CD14-positive monocyte (primary cell): ENCODE measurements at regions not wholly inside any gene's neighbourhood (a gene's known extent, or its start where the extent isn't known, plus 50 kb on each side); places are given as distances from the start of the nearest gene placed in this dataset.
"Not testable (repeated sequence)": the region's sequence is repeated elsewhere in the genome, so short reads cannot be mapped to it uniquely, and the experiment has no call there.

Experiments used
- DNase-seq, 3 donors: peaks; one replicate each; pipeline ENCODE4 v3.0.0-alpha.2; 2011 to 2022
- H2AFZ ChIP-seq: 2 replicates; pipeline ENCODE4 v1.6.0; 2012; ENCODE audit warnings: mild to moderate bottlenecking, low read depth, low read length, inconsistent platforms; ENCODE audit not compliant: insufficient read depth, poor library complexity, severe bottlenecking
- H3K27ac ChIP-seq, 2 donors: 1 replicate in 1 of 2; 2 replicates in 1 of 2; pipeline ENCODE4 v1.5.1; 2012 to 2013; ENCODE audit warnings: low read length in 2 of 2, control low read depth in 1 of 2, inconsistent platforms in 1 of 2, low read depth in 1 of 2, mild to moderate bottlenecking in 1 of 2
- H3K27me3 ChIP-seq, 2 donors: one replicate each; pipeline versions ENCODE4 v1.6.0 to v1.6.1; 2011 to 2013; ENCODE audit warnings: low read length in 2 of 2; ENCODE audit not compliant: control insufficient read depth in 2 of 2, insufficient read depth in 2 of 2
- H3K36me3 ChIP-seq, 2 donors: replicated peaks in 1 of 2; 1 replicate in 1 of 2; 2 replicates in 1 of 2; pipeline versions ENCODE4 v1.5.1 to v1.6.1; 2012 to 2013; ENCODE audit warnings: low read length in 2 of 2, control low read depth in 1 of 2, inconsistent platforms in 1 of 2, mild to moderate bottlenecking in 1 of 2; ENCODE audit not compliant: insufficient read depth in 2 of 2, control insufficient read depth in 1 of 2
- H3K4me1 ChIP-seq, 2 donors: 1 replicate in 1 of 2; 2 replicates in 1 of 2; pipeline versions ENCODE4 v1.5.1 to v1.6.1; 2012 to 2013; ENCODE audit warnings: low read length in 2 of 2, control low read depth in 1 of 2, inconsistent platforms in 1 of 2, mild to moderate bottlenecking in 1 of 2, moderate library complexity in 1 of 2; ENCODE audit not compliant: insufficient read depth in 2 of 2, control insufficient read depth in 1 of 2
- H3K4me2 ChIP-seq: replicated peaks from 2 replicates; pipeline ENCODE3; 2012; ENCODE audit warnings: low read length, moderate library complexity, mild to moderate bottlenecking; ENCODE audit not compliant: poor library complexity, severe bottlenecking; ENCODE audit errors: extremely low read depth
- H3K4me3 ChIP-seq, 3 experiments: fragments of 200-600 bp in 1 of 3; sonication (generic) in 1 of 3; replicated peaks in 1 of 3; 1 replicate in 2 of 3; 2 replicates in 1 of 3; pipeline ENCODE4 v1.5.1; 2011 to 2013; ENCODE audit warnings: low read length in 3 of 3, mild to moderate bottlenecking in 3 of 3, control low read depth in 2 of 3, low read depth in 2 of 3, inconsistent platforms in 1 of 3, moderate library complexity in 1 of 3
- H3K79me2 ChIP-seq: 2 replicates; pipeline ENCODE4 v1.6.0; 2012; ENCODE audit warnings: mild to moderate bottlenecking, control low read depth, inconsistent platforms, low read length, moderate library complexity; ENCODE audit not compliant: insufficient read depth
- H3K9ac ChIP-seq: 2 replicates; pipeline ENCODE4 v1.6.0; 2017; ENCODE audit warnings: low read length, mild to moderate bottlenecking; ENCODE audit not compliant: insufficient read depth, poor library complexity, severe bottlenecking
- H3K9me3 ChIP-seq, 2 donors: replicated peaks in 1 of 2; 1 replicate in 1 of 2; 2 replicates in 1 of 2; pipeline versions ENCODE4 v1.5.1 to v1.6.1; 2012 to 2013; ENCODE audit warnings: low read length in 2 of 2, control low read depth in 1 of 2; ENCODE audit not compliant: control insufficient read depth in 1 of 2, insufficient read depth in 1 of 2
- H4K20me1 ChIP-seq: 2 replicates; pipeline ENCODE4 v1.6.0; 2012; ENCODE audit warnings: mild to moderate bottlenecking, low read length, control low read depth, moderate library complexity; ENCODE audit not compliant: insufficient read depth
- H3K27ac Mint-ChIP-seq, 7 donors: one replicate each; pipeline ENCODE4 v1.8.0; 2020; ENCODE audit warnings: mild to moderate bottlenecking in 7 of 7, mixed read lengths in 7 of 7, moderate library complexity in 6 of 7, inconsistent platforms in 2 of 7
- H3K27me3 Mint-ChIP-seq, 3 donors: one replicate each; pipeline ENCODE4 v1.8.0; 2021 to 2022; ENCODE audit warnings: low read depth in 3 of 3, mild to moderate bottlenecking in 3 of 3, mixed read lengths in 3 of 3, moderate library complexity in 3 of 3, inconsistent platforms in 1 of 3
- H3K36me3 Mint-ChIP-seq, 2 donors: one replicate each; pipeline ENCODE4 v1.8.0; 2020; ENCODE audit warnings: mixed read lengths in 2 of 2, inconsistent platforms in 1 of 2, mild to moderate bottlenecking in 1 of 2
- H3K4me1 Mint-ChIP-seq: one replicate; pipeline ENCODE4 v1.8.0; 2020; ENCODE audit warnings: mild to moderate bottlenecking, mixed read lengths
- H3K4me3 Mint-ChIP-seq, 2 donors: one replicate each; pipeline ENCODE4 v1.8.0; 2020; ENCODE audit warnings: mild to moderate bottlenecking in 2 of 2, mixed read lengths in 2 of 2, moderate library complexity in 1 of 2
- H3K9me3 Mint-ChIP-seq, 7 donors: one replicate each; pipeline ENCODE4 v1.8.0; 2020 to 2022; ENCODE audit warnings: mixed read lengths in 7 of 7, mild to moderate bottlenecking in 6 of 7, moderate library complexity in 6 of 7, inconsistent platforms in 2 of 7
- WGBS: methylation state at CpG from one replicate; pipeline ENCODE4 v1.1.5; 2013; ENCODE audit warnings: missing lambda C conversion rate; ENCODE audit not compliant: insufficient coverage; 5-methylcytosine and 5-hydroxymethylcytosine counted together
- intact Hi-C, 2 donors: fragments of 100-400 bp; cut with micrococcal nuclease; formaldehyde crosslinking; loops; one replicate each; pipeline versions ENCODE4 v1.15.0 to v1.15.1; 2023
- TF ChIP-seq, protein P1 (sequence below): fragments of 200-600 bp; IDR thresholded peaks from one replicate; pipeline ENCODE4 v1.8.0; 2022; ENCODE audit warnings: antibody characterized with exemption, mild to moderate bottlenecking

DNA sequence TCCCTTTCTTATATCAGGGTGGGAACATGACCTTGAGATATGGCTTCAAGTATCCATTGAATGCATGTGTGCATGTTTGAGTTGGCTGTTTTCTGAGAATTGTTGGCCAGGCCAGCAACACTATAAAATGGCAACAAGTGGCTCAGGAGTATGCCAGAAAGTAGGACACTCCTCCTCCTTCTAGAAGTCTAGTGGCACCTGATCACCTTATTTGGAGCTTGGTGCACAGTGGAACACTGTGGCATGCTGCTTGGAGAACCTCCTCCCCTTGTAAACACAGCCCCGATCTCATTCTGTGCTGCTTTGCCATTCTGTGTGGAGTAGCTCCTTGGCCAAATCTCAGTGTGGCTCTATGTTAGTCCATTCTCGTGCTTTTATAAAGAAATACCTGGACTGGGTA lies 114.8 kb upstream of the NDN start:
- H3K36me3 ChIP-seq: no peaks in the 10 kb centered on the region
- no peak overlapping the region for H2AFZ ChIP-seq
- H3K4me1 Mint-ChIP-seq: no peaks in the 10 kb centered on the region
- H3K9ac ChIP-seq: no peak overlapping the region
- H3K9me3 ChIP-seq: peaks cover 37 to 38% of the 10 kb centered on the region in 2 donors
- no peaks in the 10 kb centered on the region for H3K27me3 Mint-ChIP-seq
- H3K27ac ChIP-seq: no peak overlapping the region
- H3K4me3 Mint-ChIP-seq: no peak overlapping the region
- H3K27me3 ChIP-seq: no peaks in the 10 kb centered on the region
- no peaks in the 10 kb centered on the region for H3K79me2 ChIP-seq
- TF ChIP-seq, protein P1, sequence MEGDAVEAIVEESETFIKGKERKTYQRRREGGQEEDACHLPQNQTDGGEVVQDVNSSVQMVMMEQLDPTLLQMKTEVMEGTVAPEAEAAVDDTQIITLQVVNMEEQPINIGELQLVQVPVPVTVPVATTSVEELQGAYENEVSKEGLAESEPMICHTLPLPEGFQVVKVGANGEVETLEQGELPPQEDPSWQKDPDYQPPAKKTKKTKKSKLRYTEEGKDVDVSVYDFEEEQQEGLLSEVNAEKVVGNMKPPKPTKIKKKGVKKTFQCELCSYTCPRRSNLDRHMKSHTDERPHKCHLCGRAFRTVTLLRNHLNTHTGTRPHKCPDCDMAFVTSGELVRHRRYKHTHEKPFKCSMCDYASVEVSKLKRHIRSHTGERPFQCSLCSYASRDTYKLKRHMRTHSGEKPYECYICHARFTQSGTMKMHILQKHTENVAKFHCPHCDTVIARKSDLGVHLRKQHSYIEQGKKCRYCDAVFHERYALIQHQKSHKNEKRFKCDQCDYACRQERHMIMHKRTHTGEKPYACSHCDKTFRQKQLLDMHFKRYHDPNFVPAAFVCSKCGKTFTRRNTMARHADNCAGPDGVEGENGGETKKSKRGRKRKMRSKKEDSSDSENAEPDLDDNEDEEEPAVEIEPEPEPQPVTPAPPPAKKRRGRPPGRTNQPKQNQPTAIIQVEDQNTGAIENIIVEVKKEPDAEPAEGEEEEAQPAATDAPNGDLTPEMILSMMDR: no peak
- H3K4me1 ChIP-seq: no peaks in the 10 kb centered on the region
- WGBS: 80% methylated on average over 1 of the region's 2 CpGs
- no peaks in the 10 kb centered on the region for H4K20me1 ChIP-seq
- no peak overlapping the region for H3K4me3 ChIP-seq
- no peak overlapping the region for H3K27ac Mint-ChIP-seq
- DNase-seq: no peak
- H3K4me2 ChIP-seq: no peak overlapping the region
- intact Hi-C loops: no loop called here
- peaks cover 16 to 49% (median 28%) of the 10 kb centered on the region in 7 donors for H3K9me3 Mint-ChIP-seq
- no peaks in the 10 kb centered on the region for H3K36me3 Mint-ChIP-seq

DNA sequence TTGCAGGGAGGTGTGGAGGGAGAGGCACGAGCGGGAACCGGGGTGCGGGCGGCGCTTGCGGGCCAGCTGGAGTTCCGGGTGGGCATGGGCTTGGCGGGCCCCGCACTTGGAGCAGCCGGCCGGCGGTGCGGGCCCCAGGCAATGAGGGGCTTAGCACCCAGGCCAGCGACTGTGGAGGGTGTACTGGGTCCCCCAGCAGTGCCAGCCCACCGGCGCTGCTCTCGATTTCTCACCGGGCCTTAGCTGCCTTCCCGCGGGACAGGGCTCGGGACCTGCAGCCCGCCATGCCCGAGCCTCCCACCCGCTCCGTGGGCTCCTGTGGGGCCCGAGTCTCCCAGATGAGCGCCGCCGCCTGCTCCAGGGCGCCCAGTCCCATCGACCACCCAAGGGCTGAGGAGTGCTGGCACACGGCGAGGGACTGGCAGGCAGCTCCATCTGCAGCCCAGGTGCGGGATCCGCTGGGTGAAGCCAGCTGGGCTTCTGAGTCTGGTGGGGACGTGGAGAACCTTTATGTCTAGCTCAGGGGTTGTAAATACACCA lies 115.9 kb upstream of the NDN start:
- 83% methylated on average over 23 of the region's 37 CpGs for WGBS

More for the DNA sequence above, 115.9 kb upstream of the NDN start:
- H3K27ac Mint-ChIP-seq, H3K9ac ChIP-seq, H3K4me3 ChIP-seq, H3K4me1 ChIP-seq, H3K27me3 ChIP-seq, H3K27me3 Mint-ChIP-seq, H3K4me2 ChIP-seq, H3K36me3 Mint-ChIP-seq, H3K36me3 ChIP-seq, H3K79me2 ChIP-seq, H3K27ac ChIP-seq, H2AFZ ChIP-seq, DNase-seq, intact Hi-C loops, H4K20me1 ChIP-seq, H3K4me1 Mint-ChIP-seq, H3K4me3 Mint-ChIP-seq: not testable (repeated sequence)
- H3K9me3 ChIP-seq: peaks cover 32 to 36% of the 10 kb centered on the region in 2 donors
- peaks cover 11 to 47% (median 19%) of the 10 kb centered on the region in 7 donors for H3K9me3 Mint-ChIP-seq
